Putamen (tissue), 1 donor: ENCODE measurements at regions not wholly inside any gene's neighbourhood (a gene's known extent, or its start where the extent isn't known, plus 50 kb on each side); places are given as distances from the start of the nearest gene placed in this dataset.

Source experiments
- DNase-seq: peaks from one replicate; pipeline ENCODE4 v3.0.0-alpha.2; 2016; ENCODE audit warnings: low spot score

- no peak for DNase-seq
These were observed 122.2 kb downstream of the ACTL8 start for GRCh38 chr1:17877316-17877715.

GRCh38 chr1:17877896-17878295, 122.8 kb downstream of the ACTL8 start:
- no peak for DNase-seq

GRCh38 chr1:17878837-17879236, 123.7 kb downstream of the ACTL8 start:
- no peak for DNase-seq

- no peak for DNase-seq
These were observed 125.3 kb downstream of the ACTL8 start for GRCh38 chr1:17880449-17880848.

GRCh38 chr1:17881761-17882160, 126.6 kb downstream of the ACTL8 start:
- DNase-seq = no peak

- DNase-seq = no peak
These were observed 128.0 kb downstream of the ACTL8 start for GRCh38 chr1:17883136-17883535.

- DNase-seq = no peak
These were observed 128.7 kb downstream of the ACTL8 start for GRCh38 chr1:17883662-17884395.

GRCh38 chr1:17885663-17886320, 130.7 kb downstream of the ACTL8 start:
- no peak for DNase-seq

- DNase-seq = no peak
These were observed 131.3 kb downstream of the ACTL8 start for GRCh38 chr1:17886386-17886785.

GRCh38 chr1:17886838-17887441, 131.8 kb downstream of the ACTL8 start:
- DNase-seq = no peak

GRCh38 chr1:17887661-17888371, 132.7 kb downstream of the ACTL8 start:
- DNase-seq = no peak

- DNase-seq = no peak
These were observed 135.1 kb downstream of the ACTL8 start for GRCh38 chr1:17890056-17890814.

- no peak for DNase-seq
These were observed 135.7 kb downstream of the ACTL8 start for GRCh38 chr1:17890815-17891191.

GRCh38 chr1:17891205-17892110, 136.3 kb downstream of the ACTL8 start:
- no peak for DNase-seq

- no peak for DNase-seq
These were observed 137.1 kb downstream of the ACTL8 start for GRCh38 chr1:17892225-17892624.

GRCh38 chr1:17892851-17893250, 137.7 kb downstream of the ACTL8 start:
- DNase-seq = no peak

GRCh38 chr1:17893891-17894631, 138.9 kb downstream of the ACTL8 start:
- DNase-seq = no peak

GRCh38 chr1:17895401-17895800, 140.3 kb downstream of the ACTL8 start:
- DNase-seq = no peak

GRCh38 chr1:17895986-17896385, 140.9 kb downstream of the ACTL8 start:
- no peak for DNase-seq

GRCh38 chr1:17903386-17903785, 148.3 kb downstream of the ACTL8 start:
- DNase-seq = no peak
